ENCODE measurements at regions not wholly inside any gene's neighbourhood (a gene's known extent, or its start where the extent isn't known, plus 50 kb on each side); places are given as distances from the start of the nearest gene placed in this dataset.

DNA sequence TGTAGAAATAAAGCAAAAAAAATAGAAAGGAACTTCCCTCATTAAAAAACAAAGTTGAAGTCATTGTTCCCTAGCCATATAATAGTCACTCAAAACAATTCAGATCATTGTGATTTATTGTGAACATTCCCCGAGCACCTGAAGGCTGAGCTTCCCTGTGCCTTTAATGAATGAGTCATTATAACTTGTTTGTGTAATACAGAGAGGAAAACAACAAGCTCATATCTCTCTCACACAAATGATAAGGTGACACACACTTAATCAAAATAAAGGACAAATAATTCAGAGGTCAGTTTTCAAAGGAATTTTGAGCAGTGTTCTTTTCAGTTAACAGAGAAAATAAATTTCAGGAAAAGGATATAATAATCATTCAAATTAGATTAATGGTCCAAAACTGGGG, 326.2 kb downstream of the DUSP10 start:
- DNase-seq (ENCODE audit: low spot score) (no peak), FAIRE-seq (no peak), ATAC-seq (no peak)
- H3K4me2 ChIP-seq (ENCODE audit: low read depth, low read length), result no peak overlapping the region
- intact Hi-C loops (cut with micrococcal nuclease; ENCODE audit: unreplicated experiment), result no loop called here
- no peak overlapping the region for H2AFZ ChIP-seq (ENCODE audit: low read length)
- H3K4me3 ChIP-seq (replicated peaks in 1 of 3; ENCODE audit: insufficient read depth in 1 of 3, low read depth in 2 of 3, low read length in 3 of 3), result no peak overlapping the region
- POLR2A ChIA-PET, result no interaction called here
- no peaks in the 10 kb centered on the region for H3K27me3 ChIP-seq (ENCODE audit: control insufficient read depth in 1 of 2, insufficient read depth in 2 of 2, low read length in 2 of 2)
- CTCF ChIA-PET (ENCODE audit: low intra/inter-chr PET ratio, low total read pairs), result no interaction called here
- in situ Hi-C loops (cut with HindIII; ENCODE audit: extremely low pct_ligation_motif_present, low pct_unique_long_range_greater_than_20kb), result no loop called here
- no peaks in the 10 kb centered on the region for H3K36me3 ChIP-seq (replicated peaks in 1 of 2; ENCODE audit: control insufficient read depth in 1 of 2, insufficient read depth in 2 of 2, low read length in 2 of 2)
- TF ChIP-seq KDM6A (CRISPR knock-in tag; IDR thresholded peaks at IDR 0.05; ENCODE audit: low read depth), result no peak
- no peak for TF ChIP-seq HNRNPUL1 (IDR thresholded peaks at IDR 0.05; ENCODE audit: low read depth, low read length)
- no peak for TF ChIP-seq ZNF883 (CRISPR knock-in tag; IDR thresholded peaks at IDR 0.05; ENCODE audit: not compliant biosample characterization)
- TF ChIP-seq ZNF510 (CRISPR knock-in tag; IDR thresholded peaks at IDR 0.05; ENCODE audit: low read depth), result no peak
- no peak for TF ChIP-seq ZNF512B (CRISPR knock-in tag; IDR thresholded peaks at IDR 0.05; ENCODE audit: borderline replicate concordance)
- TF ChIP-seq ATRX (CRISPR knock-in tag; IDR thresholded peaks at IDR 0.05; ENCODE audit: borderline replicate concordance), result no peak
- no peak for TF ChIP-seq RFX5 (IDR thresholded peaks at IDR 0.05; ENCODE audit: low read depth, low read length)
- H3K79me2 ChIP-seq (ENCODE audit: insufficient read depth, low read length), result no peaks in the 10 kb centered on the region
- H3K9me3 ChIP-seq (ENCODE audit: low read length), result no peaks in the 10 kb centered on the region; the same call in none of the 2 replicates
- WGBS (ENCODE audit: low lambda C conversion rate), result 0% methylated on average over 1 of the region's 1 CpG
- H3K4me1 ChIP-seq (ENCODE audit: insufficient read depth, low read length), result no peaks in the 10 kb centered on the region
- BruUV-seq (replicated peaks), result no TSS peak
- no peaks in the 10 kb centered on the region for H4K20me1 ChIP-seq (ENCODE audit: insufficient read depth, low read length)
- no peak overlapping the region for H3K27ac ChIP-seq (ENCODE audit: extremely low read length, insufficient read depth, low read length)
- no peak overlapping the region for H3K9ac ChIP-seq (ENCODE audit: insufficient read depth, low read depth, low read length)

GRCh38 chr1:221416142-221416541, 325.7 kb downstream of the DUSP10 start:
- DNase-seq (ENCODE audit: low spot score) (no peak), ATAC-seq (no peak), FAIRE-seq (no peak)
- CTCF ChIA-PET (ENCODE audit: low intra/inter-chr PET ratio, low total read pairs), result no interaction called here
- Histone ChIP-seq H3K27ac (ENCODE audit: extremely low read length, insufficient read depth, low read length) (no peak overlapping the region), H3K27me3 (ENCODE audit: control insufficient read depth in 1 of 2, insufficient read depth in 2 of 2, low read length in 2 of 2) (no peaks in the 10 kb centered on the region), H3K4me1 (ENCODE audit: insufficient read depth, low read length) (no peaks in the 10 kb centered on the region), H3K79me2 (ENCODE audit: insufficient read depth, low read length) (no peaks in the 10 kb centered on the region), H3K4me2 (ENCODE audit: low read depth, low read length) (no peak overlapping the region), H3K9me3 (ENCODE audit: low read length) (no peaks in the 10 kb centered on the region; the same call in none of the 2 replicates), H3K36me3 (replicated peaks in 1 of 2; ENCODE audit: control insufficient read depth in 1 of 2, insufficient read depth in 2 of 2, low read length in 2 of 2) (no peaks in the 10 kb centered on the region), H3K9ac (ENCODE audit: insufficient read depth, low read depth, low read length) (no peak overlapping the region), H3K4me3 (replicated peaks in 1 of 3; ENCODE audit: insufficient read depth in 1 of 3, low read depth in 2 of 3, low read length in 3 of 3) (no peak overlapping the region), H4K20me1 (ENCODE audit: insufficient read depth, low read length) (no peaks in the 10 kb centered on the region), H2AFZ (ENCODE audit: low read length) (no peak overlapping the region)
- 2% methylated on average over 3 of the region's 4 CpGs for WGBS (ENCODE audit: low lambda C conversion rate)
- in situ Hi-C loops (cut with HindIII; ENCODE audit: extremely low pct_ligation_motif_present, low pct_unique_long_range_greater_than_20kb) (no loop called here), intact Hi-C loops (cut with micrococcal nuclease; ENCODE audit: unreplicated experiment) (no loop called here)
- POLR2A ChIA-PET, result no interaction called here
- no TSS peak for BruUV-seq (replicated peaks)
- TF ChIP-seq, protein P1, sequence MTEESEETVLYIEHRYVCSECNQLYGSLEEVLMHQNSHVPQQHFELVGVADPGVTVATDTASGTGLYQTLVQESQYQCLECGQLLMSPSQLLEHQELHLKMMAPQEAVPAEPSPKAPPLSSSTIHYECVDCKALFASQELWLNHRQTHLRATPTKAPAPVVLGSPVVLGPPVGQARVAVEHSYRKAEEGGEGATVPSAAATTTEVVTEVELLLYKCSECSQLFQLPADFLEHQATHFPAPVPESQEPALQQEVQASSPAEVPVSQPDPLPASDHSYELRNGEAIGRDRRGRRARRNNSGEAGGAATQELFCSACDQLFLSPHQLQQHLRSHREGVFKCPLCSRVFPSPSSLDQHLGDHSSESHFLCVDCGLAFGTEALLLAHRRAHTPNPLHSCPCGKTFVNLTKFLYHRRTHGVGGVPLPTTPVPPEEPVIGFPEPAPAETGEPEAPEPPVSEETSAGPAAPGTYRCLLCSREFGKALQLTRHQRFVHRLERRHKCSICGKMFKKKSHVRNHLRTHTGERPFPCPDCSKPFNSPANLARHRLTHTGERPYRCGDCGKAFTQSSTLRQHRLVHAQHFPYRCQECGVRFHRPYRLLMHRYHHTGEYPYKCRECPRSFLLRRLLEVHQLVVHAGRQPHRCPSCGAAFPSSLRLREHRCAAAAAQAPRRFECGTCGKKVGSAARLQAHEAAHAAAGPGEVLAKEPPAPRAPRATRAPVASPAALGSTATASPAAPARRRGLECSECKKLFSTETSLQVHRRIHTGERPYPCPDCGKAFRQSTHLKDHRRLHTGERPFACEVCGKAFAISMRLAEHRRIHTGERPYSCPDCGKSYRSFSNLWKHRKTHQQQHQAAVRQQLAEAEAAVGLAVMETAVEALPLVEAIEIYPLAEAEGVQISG (CRISPR knock-in tag; IDR thresholded peaks at IDR 0.05), result no peak
- TF ChIP-seq ARNT2 (CRISPR knock-in tag; IDR thresholded peaks at IDR 0.05; ENCODE audit: low read depth), result no peak
- TF ChIP-seq ZNF563 (CRISPR knock-in tag; IDR thresholded peaks at IDR 0.05), result no peak
- TF ChIP-seq FOXP4 (CRISPR knock-in tag; IDR thresholded peaks at IDR 0.05), result no peak

Measured in HepG2 (cell line).